ENCODE measurements at regions not wholly inside any gene's neighbourhood (a gene's known extent, or its start where the extent isn't known, plus 50 kb on each side); places are given as distances from the start of the nearest gene placed in this dataset.

DNA sequence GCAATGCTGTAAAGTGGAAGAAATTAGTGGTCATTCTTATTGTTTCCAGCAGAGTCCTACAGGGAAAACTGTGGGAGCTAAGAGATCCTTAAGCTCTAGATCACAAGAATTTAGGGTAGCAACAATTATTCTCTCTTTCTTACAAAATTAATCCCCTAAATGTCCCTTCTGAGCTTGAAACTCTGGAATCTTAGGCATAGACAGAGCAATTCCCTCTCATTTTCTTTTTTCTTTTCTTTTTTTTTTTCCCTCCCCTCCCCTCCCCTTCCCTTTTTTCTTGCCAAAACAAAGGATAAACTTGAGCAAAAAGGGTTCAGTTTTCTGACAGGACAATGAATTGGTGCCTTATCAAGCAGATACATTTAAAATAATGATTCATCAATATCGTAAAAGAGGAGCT, 441.0 kb downstream of the DSC3 start:
- no peak overlapping the region for H3K4me3 ChIP-seq (ENCODE audit: low read depth, low read length)
- TF ChIP-seq ZNF16 (tag by site-specific recombination; IDR thresholded peaks at IDR 0.05; ENCODE audit: low read depth) (no peak), ZNF530 (tag by site-specific recombination; IDR thresholded peaks at IDR 0.05; ENCODE audit: low read depth) (no peak), ZNF341 (tag by site-specific recombination; IDR thresholded peaks at IDR 0.05; ENCODE audit: low read depth) (no peak)
- ChIA-PET POLR2A (no interaction called here), CTCF (interaction anchor here (0.6 kb wide), 1 partner anchor 321 kb away, joined by 4 read pairs; no protein-coding TSS in a partner anchor)
- H3K4me1 ChIP-seq (ENCODE audit: control insufficient read depth, insufficient read depth, low read length) = no peaks in the 10 kb centered on the region
- no peaks in the 10 kb centered on the region for H3K9me3 ChIP-seq (ENCODE audit: control insufficient read depth, insufficient read depth, low read depth, low read length)
- no peak overlapping the region for H3K27ac ChIP-seq (ENCODE audit: extremely low read depth, low read depth, low read length)
- no peaks in the 10 kb centered on the region for H3K36me3 ChIP-seq (ENCODE audit: control insufficient read depth in 2 of 2, insufficient read depth in 1 of 2, low read length in 2 of 2)

DNA sequence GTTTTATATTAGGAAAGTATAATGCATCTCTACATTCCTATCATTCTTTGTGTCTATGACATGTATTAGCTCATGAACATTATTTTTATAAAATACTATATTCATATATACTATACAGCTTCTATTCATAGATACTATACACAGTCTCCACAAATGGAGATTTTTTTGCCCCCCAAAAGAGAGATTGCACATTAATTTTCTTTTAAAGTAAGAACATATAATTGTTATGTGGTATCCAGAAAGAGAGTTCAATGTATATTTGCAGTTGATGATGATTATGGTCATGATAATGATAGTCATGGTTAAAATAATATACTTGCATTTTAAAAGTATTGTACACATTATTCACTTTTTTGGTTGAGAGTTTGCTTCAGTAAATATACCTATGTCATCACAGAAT, 445.3 kb downstream of the DSC3 start:
- no peak overlapping the region for H3K27ac ChIP-seq (ENCODE audit: extremely low read depth, low read depth, low read length)
- ChIA-PET CTCF (interaction anchor here (0.6 kb wide), 1 partner anchor 671 kb away, joined by 3 read pairs; no protein-coding TSS in a partner anchor), POLR2A (no interaction called here)
- no peaks in the 10 kb centered on the region for H3K36me3 ChIP-seq (ENCODE audit: control insufficient read depth in 2 of 2, insufficient read depth in 1 of 2, low read length in 2 of 2)
- TF ChIP-seq ZNF133 (tag by site-specific recombination; IDR thresholded peaks at IDR 0.05) (no peak), ZNF354C (tag by site-specific recombination; IDR thresholded peaks at IDR 0.05; ENCODE audit: borderline replicate concordance, low read depth) (no peak), ZNF514 (tag by site-specific recombination; IDR thresholded peaks at IDR 0.05) (no peak), ZBTB20 (tag by site-specific recombination; IDR thresholded peaks at IDR 0.05) (no peak), ZFP3 (tag by site-specific recombination; IDR thresholded peaks at IDR 0.05; ENCODE audit: low read depth) (no peak)
- no peak overlapping the region for H3K4me3 ChIP-seq (ENCODE audit: low read depth, low read length)
- no peaks in the 10 kb centered on the region for H3K4me1 ChIP-seq (ENCODE audit: control insufficient read depth, insufficient read depth, low read length)
- H3K9me3 ChIP-seq (ENCODE audit: control insufficient read depth, insufficient read depth, low read depth, low read length) = no peaks in the 10 kb centered on the region

DNA sequence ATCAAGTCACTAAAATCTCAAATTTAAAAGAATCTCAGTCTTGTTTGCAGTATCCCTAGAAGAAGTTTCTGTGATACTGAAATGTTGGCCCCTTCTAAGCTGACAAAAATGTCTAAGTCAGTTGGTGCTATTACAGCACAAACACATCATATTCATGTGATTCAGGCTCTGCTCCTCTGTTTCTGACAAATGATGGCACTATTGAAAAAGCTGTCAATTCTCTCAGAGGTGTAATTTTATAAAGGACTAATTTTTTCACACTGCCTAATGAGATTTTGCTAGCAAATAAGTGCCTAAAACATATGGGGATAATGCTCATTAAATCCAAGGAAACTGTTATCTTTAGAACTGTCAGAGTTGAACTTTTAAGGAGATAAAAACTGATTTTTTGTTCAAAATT, 445.9 kb downstream of the DSC3 start:
- no peak overlapping the region for H3K4me3 ChIP-seq (ENCODE audit: low read depth, low read length)
- CTCF ChIA-PET = no interaction called here
- no peak overlapping the region for H3K27ac ChIP-seq (ENCODE audit: extremely low read depth, low read depth, low read length)
- no peaks in the 10 kb centered on the region for H3K9me3 ChIP-seq (ENCODE audit: control insufficient read depth, insufficient read depth, low read depth, low read length)
- no peaks in the 10 kb centered on the region for H3K4me1 ChIP-seq (ENCODE audit: control insufficient read depth, insufficient read depth, low read length)
- H3K36me3 ChIP-seq (ENCODE audit: control insufficient read depth in 2 of 2, insufficient read depth in 1 of 2, low read length in 2 of 2) = no peaks in the 10 kb centered on the region
- POLR2A ChIA-PET = no interaction called here
- TF ChIP-seq, protein P1, sequence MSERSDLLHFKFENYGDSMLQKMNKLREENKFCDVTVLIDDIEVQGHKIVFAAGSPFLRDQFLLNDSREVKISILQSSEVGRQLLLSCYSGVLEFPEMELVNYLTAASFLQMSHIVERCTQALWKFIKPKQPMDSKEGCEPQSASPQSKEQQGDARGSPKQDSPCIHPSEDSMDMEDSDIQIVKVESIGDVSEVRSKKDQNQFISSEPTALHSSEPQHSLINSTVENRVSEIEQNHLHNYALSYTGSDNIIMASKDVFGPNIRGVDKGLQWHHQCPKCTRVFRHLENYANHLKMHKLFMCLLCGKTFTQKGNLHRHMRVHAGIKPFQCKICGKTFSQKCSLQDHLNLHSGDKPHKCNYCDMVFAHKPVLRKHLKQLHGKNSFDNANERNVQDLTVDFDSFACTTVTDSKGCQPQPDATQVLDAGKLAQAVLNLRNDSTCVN (tag by site-specific recombination; optimal IDR thresholded peaks at IDR 0.05) = no peak
- TF ChIP-seq ZBTB17 (tag by site-specific recombination; IDR thresholded peaks at IDR 0.05) (no peak), ZNF169 (tag by site-specific recombination; IDR thresholded peaks at IDR 0.05) (no peak), ZNF155 (tag by site-specific recombination; IDR thresholded peaks at IDR 0.05) (no peak), ZNF140 (tag by site-specific recombination; IDR thresholded peaks at IDR 0.05) (no peak)
- TF ChIP-seq, protein P2, sequence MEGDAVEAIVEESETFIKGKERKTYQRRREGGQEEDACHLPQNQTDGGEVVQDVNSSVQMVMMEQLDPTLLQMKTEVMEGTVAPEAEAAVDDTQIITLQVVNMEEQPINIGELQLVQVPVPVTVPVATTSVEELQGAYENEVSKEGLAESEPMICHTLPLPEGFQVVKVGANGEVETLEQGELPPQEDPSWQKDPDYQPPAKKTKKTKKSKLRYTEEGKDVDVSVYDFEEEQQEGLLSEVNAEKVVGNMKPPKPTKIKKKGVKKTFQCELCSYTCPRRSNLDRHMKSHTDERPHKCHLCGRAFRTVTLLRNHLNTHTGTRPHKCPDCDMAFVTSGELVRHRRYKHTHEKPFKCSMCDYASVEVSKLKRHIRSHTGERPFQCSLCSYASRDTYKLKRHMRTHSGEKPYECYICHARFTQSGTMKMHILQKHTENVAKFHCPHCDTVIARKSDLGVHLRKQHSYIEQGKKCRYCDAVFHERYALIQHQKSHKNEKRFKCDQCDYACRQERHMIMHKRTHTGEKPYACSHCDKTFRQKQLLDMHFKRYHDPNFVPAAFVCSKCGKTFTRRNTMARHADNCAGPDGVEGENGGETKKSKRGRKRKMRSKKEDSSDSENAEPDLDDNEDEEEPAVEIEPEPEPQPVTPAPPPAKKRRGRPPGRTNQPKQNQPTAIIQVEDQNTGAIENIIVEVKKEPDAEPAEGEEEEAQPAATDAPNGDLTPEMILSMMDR (tag by site-specific recombination; IDR thresholded peaks at IDR 0.05) = no peak
- TF ChIP-seq, protein P3, sequence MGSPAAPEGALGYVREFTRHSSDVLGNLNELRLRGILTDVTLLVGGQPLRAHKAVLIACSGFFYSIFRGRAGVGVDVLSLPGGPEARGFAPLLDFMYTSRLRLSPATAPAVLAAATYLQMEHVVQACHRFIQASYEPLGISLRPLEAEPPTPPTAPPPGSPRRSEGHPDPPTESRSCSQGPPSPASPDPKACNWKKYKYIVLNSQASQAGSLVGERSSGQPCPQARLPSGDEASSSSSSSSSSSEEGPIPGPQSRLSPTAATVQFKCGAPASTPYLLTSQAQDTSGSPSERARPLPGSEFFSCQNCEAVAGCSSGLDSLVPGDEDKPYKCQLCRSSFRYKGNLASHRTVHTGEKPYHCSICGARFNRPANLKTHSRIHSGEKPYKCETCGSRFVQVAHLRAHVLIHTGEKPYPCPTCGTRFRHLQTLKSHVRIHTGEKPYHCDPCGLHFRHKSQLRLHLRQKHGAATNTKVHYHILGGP (tag by site-specific recombination; IDR thresholded peaks at IDR 0.05) = no peak

DNA sequence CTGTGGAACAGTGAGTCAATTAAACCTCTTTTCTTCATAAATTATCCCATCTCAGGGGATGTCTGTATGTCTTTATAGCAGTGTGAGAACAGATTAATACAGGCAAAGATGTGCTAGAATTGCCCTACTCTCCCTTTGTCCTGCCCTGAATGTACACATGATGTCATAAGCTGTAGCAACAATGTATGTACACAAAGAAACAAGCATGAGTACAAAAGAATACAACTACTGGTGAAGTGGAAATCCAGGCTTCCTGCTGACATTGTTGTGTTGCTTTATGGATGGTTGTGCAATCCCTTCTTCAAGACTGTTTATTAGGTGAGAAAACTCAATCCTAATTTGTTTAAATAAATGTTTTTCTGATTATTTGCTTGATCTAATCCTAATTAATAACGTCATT, 446.6 kb downstream of the DSC3 start:
- Histone ChIP-seq H3K4me1 (ENCODE audit: control insufficient read depth, insufficient read depth, low read length) (no peaks in the 10 kb centered on the region), H3K9me3 (ENCODE audit: control insufficient read depth, insufficient read depth, low read depth, low read length) (no peaks in the 10 kb centered on the region), H3K4me3 (ENCODE audit: low read depth, low read length) (no peak overlapping the region), H3K27ac (ENCODE audit: extremely low read depth, low read depth, low read length) (no peak overlapping the region), H3K36me3 (ENCODE audit: control insufficient read depth in 2 of 2, insufficient read depth in 1 of 2, low read length in 2 of 2) (no peaks in the 10 kb centered on the region)
- TF ChIP-seq ZNF514 (tag by site-specific recombination; IDR thresholded peaks at IDR 0.05) (no peak), ZNF292 (tag by site-specific recombination; IDR thresholded peaks at IDR 0.05; ENCODE audit: borderline replicate concordance, low read depth) (no peak), ZNF394 (tag by site-specific recombination; IDR thresholded peaks at IDR 0.05; ENCODE audit: borderline replicate concordance) (no peak), ZNF302 (tag by site-specific recombination; IDR thresholded peaks at IDR 0.05; ENCODE audit: low read depth) (no peak), ZNF366 (tag by site-specific recombination; conservative IDR thresholded peaks at IDR 0.05) (no peak), ZNF184 (tag by site-specific recombination; IDR thresholded peaks at IDR 0.05) (no peak)
- TF ChIP-seq, protein P4, sequence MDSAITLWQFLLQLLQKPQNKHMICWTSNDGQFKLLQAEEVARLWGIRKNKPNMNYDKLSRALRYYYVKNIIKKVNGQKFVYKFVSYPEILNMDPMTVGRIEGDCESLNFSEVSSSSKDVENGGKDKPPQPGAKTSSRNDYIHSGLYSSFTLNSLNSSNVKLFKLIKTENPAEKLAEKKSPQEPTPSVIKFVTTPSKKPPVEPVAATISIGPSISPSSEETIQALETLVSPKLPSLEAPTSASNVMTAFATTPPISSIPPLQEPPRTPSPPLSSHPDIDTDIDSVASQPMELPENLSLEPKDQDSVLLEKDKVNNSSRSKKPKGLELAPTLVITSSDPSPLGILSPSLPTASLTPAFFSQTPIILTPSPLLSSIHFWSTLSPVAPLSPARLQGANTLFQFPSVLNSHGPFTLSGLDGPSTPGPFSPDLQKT (IDR thresholded peaks at IDR 0.05; ENCODE audit: borderline replicate concordance, low read depth, low read length) = no peak
- TF ChIP-seq, protein P5, sequence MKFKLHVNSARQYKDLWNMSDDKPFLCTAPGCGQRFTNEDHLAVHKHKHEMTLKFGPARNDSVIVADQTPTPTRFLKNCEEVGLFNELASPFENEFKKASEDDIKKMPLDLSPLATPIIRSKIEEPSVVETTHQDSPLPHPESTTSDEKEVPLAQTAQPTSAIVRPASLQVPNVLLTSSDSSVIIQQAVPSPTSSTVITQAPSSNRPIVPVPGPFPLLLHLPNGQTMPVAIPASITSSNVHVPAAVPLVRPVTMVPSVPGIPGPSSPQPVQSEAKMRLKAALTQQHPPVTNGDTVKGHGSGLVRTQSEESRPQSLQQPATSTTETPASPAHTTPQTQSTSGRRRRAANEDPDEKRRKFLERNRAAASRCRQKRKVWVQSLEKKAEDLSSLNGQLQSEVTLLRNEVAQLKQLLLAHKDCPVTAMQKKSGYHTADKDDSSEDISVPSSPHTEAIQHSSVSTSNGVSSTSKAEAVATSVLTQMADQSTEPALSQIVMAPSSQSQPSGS (tag by site-specific recombination; IDR thresholded peaks at IDR 0.05; ENCODE audit: low read depth) = 0 out of 2 replicates have a peak, but pooled peaks have one; percentile 9
- CTCF ChIA-PET = no interaction called here
- POLR2A ChIA-PET = no interaction called here
